ENCODE measurements at regions not wholly inside any gene's neighbourhood (a gene's known extent, or its start where the extent isn't known, plus 50 kb on each side); places are given as distances from the start of the nearest gene placed in this dataset.
"Not testable (repeated sequence)": the region's sequence is repeated elsewhere in the genome, so short reads cannot be mapped to it uniquely, and the experiment has no call there.

DNA sequence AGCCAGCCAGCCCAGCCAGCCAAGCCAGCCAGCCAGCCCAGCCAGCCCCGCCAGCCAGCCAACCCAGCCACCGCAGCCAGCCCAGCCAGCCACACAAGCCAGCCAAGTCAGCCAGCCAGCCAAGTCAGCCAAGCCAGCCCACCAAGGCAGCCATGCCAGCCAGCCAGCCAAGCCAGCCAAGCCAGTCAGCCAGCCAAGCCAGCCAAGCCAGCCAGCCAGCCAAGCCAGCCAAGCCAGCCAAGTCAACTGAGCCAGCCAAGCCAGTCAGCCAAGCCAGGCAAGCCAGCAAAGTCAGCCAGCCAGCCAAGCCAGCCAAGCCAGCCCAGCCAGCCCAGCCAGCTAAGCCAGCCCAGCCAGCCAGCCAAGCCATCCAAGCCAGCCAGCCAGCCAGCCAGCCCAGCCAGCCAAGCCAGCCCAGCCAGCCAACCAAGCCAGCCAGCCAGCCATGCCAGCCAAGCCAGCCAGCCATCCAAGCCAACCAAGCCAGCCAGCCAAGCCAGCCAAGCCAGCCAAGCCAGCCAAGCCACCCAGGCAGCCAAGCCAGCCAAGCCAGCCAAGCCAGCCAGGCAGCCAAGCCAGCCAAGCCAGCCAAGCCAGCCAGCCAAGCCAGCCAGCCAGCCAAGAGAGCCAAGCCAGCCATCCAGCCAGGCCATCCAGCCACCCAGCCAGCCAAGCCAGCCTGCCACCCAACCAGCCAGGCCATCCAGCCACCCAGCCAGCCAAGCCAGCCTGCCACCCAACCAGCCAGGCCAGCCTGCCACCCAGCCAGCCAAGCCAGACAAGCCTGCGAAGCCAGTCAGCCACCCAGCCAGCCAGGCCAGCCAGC lies 329.9 kb upstream of the PLGLB2 start:
- in situ Hi-C loops (cut with HindIII; ENCODE audit: low sequenced_read_pairs); DNase-seq (ENCODE audit: low spot score): not testable (repeated sequence)

DNA sequence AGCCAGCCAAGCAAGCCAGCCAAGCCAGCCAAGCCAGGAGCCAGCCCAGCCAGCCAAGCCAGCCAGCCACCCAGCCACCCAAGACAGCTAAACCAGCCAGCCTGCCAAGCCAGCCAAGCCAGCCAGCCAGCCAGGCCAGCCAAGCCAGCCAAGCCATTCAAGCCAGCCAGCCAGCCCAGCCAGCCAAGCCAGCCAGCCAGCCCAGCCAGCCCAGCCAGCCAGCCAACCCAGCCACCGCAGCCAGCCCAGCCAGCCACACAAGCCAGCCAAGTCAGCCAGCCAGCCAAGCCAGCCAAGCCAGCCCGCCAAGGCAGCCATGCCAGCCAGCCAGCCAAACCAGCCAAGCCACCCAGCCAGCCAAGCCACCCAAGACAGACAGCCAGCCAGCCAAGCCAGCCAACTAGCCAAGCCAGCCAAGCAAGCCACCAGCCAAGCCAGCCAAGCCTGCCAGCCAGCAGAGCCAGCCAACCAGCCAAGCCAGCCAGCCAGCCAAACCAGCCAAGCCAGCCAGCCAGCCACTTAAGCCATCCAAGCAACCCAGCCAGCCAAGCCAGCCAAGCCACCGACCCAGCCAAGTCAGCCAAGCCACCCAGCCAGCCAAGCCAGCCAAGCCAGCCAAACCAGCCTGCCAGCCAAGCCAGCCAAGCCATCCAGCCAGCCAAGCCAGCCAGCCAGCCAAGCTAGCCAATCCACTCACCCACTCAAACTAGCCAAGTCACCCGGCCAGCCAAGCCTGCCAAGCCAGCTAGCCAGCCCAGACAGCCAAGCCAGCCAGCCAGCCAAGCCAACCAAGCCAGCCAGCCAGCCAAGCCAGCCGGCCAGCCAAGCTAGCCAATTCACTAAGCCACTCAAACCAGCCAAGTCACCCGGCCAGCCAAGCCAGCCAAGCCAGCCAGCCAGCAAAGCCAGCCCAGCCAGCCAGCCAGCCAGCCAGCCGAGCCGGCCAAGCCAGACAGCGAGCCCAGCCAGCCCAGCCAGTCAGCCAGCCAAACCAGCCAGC lies 328.8 kb upstream of the PLGLB2 start:
- in situ Hi-C loops (cut with HindIII; ENCODE audit: low sequenced_read_pairs); DNase-seq (ENCODE audit: low spot score): not testable (repeated sequence)

DNA sequence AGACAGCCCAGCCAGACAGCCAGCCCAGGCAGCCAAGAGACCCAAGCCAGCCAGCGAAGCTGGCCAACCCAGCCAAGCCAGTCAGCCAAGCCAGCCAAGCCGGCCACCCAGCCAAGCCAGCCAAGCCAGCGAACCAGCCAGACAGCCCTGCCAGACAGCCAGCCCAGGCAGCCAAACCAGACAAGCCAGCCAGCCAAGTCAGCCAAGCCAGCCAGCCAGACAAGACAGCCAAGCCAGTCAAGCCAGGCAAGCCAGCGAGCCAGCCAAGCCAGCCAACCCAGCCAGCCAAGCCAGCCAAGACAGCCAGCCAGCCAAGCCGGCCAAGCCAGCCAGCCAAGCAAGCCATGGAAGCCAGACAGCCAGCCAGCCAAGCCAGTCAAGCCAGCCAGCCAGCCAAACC lies 327.9 kb upstream of the PLGLB2 start:
- in situ Hi-C loops (cut with HindIII; ENCODE audit: low sequenced_read_pairs); DNase-seq (ENCODE audit: low spot score): not testable (repeated sequence)

DNA sequence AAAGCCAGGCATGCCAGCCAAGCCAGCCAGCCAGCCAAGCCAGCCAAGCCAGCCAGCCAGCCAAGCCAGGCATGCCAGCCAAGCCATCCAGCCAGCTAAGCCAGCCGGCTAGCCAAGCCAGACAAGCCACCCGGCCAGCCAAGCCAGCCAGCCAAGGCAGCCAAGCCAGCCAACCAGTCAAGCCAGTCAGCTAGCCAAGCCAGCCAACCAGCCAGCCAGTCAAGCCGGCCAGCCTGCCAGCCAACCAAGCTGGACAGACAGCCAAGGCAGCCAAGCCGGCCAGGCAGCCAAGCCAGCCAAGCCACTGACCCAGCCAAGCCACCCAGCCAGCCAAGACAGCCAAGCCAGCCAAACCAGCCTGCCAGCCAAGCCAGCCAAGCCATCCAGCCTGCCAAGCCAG lies 326.9 kb upstream of the PLGLB2 start:
- in situ Hi-C loops (cut with HindIII; ENCODE audit: low sequenced_read_pairs); DNase-seq (ENCODE audit: low spot score): not testable (repeated sequence)

DNA sequence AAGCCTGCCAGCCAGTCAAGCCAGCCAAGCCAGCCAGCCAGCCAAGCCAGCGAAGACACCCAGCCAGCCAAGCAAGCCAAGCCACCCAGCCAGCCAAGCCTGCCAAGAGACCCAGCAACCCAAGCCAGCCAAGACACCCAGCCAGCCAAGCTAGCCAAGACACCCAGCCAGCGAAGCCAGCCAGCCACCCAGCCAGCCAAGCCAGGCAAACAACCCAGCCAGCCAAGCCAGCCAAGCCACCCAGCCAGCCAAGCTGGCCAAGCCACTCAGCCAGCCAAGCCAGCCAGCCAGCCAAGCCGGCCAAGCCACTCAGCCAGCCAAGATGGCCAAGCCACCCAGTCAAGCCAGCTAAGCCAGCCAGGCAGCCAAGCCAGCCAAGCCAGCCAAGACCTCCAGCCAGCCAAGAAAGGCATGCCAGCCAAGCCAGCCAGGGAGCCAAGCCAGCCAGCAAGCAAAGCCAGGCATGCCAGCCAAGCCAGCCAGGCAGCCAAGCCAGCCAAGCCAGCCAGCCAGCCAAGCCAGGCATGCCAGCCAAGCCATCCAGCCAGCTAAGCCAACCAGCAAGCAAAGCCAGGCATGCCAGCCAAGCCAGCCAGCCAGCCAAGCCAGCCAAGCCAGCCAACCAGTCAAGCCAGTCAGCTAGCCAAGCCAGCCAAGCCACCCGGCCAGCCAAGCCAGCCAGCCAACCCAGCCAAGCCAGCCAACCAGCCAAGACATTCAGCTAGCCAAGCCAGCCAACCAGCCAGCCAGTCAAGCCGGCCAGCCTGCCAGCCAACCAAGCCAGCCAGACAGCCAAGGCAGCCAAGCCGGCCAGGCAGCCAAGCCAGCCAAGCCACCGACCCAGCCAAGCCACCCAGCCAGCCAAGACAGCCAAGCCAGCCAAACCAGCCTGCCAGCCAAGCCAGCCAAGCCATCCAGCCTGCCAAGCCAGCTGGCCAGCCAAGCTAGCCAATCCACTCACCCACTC lies 323.8 kb upstream of the PLGLB2 start:
- in situ Hi-C loops (cut with HindIII; ENCODE audit: low sequenced_read_pairs); DNase-seq (ENCODE audit: low spot score): not testable (repeated sequence)

DNA sequence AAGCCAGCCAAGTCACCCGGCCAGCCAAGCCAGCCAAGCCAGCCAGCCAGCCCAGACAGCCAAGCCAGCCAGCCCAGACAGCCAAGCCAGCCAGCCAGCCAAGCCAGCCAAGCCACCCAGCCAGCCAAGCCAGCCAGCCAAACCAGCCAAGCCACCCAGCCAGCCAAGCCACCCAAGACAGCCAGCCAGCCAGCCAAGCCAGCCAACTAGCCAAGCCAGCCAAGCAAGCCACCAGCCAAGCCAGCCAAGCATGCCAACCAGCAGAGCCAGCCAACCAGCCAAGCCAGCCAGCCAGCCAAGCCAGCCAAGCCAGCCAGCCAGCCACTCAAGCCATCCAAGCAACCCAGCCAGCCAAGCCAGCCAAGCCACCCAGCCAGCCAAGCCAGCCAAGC lies 323.1 kb upstream of the PLGLB2 start:
- DNase-seq (ENCODE audit: low spot score); in situ Hi-C loops (cut with HindIII; ENCODE audit: low sequenced_read_pairs): not testable (repeated sequence)

DNA sequence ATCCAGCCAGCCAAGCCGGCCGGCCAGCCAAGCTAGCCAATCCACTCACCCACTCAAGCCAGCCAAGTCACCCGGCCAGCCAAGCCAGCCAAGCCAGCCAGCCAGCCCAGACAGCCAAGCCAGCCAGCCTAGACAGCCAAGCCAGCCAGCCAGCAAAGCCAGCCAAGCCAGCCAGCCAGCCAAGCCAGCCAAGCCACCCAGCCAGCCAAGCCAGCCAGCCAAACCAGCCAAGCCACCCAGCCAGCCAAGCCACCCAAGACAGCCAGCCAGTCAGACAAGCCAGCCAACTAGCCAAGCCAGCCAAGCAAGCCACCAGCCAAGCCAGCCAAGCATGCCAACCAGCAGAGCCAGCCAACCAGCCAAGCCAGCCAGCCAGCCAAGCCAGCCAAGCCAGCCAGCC lies 322.7 kb upstream of the PLGLB2 start:
- DNase-seq (ENCODE audit: low spot score); in situ Hi-C loops (cut with HindIII; ENCODE audit: low sequenced_read_pairs): not testable (repeated sequence)

DNA sequence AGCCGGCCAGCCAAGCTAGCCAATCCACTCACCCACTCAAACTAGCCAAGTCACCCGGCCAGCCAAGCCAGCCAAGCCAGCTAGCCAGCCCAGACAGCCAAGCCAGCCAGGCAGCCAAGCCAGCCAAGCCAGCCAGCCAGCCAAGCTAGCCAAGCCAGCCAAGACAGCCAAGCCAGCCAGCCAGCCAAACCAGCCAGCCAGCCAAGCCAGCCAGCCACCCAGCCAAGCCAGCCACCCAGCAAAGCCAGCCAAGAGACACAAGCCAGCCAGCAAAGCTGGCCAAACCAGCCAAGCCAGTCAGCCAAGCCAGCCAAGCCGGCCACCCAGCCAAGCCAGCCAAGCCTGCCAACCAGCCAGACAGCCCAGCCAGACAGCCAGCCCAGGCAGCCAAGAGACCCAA lies 322.2 kb upstream of the PLGLB2 start:
- DNase-seq (ENCODE audit: low spot score); in situ Hi-C loops (cut with HindIII; ENCODE audit: low sequenced_read_pairs): not testable (repeated sequence)

DNA sequence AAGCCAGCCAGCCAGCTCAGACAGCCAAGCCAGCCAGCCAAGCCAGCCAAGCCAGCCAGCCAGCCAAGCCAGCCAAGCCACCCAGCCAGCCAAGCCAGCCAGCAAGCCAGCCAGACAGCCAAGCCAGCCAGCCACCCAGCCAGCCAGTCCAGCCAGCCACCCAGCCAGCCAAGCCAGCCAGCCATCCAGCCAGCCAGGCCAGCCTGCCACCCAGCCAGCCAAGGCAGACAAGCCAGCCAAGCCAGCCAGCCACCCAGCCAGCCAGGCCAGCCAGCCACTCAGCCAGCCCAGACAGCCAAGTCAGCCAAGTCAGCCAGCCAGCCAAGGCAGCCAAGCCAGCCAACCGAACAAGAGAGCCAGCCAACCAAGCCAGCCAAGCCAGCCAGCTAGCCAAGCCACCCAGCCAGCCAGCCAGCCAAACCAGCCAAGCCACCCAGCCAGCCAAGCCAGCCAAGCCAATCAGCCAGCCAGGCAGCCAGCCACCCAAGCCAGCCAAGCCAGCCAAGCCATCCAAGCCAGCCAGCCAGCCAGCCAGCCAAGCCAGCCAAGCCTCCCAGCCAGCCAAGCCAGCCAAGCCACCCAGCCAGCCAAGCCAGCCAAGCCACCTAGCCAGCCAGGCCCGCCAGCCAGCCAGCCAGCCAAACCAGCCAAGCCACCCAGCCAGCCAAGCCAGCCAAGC lies 319.3 kb upstream of the PLGLB2 start:
- DNase-seq (ENCODE audit: low spot score); in situ Hi-C loops (cut with HindIII; ENCODE audit: low sequenced_read_pairs): not testable (repeated sequence)

DNA sequence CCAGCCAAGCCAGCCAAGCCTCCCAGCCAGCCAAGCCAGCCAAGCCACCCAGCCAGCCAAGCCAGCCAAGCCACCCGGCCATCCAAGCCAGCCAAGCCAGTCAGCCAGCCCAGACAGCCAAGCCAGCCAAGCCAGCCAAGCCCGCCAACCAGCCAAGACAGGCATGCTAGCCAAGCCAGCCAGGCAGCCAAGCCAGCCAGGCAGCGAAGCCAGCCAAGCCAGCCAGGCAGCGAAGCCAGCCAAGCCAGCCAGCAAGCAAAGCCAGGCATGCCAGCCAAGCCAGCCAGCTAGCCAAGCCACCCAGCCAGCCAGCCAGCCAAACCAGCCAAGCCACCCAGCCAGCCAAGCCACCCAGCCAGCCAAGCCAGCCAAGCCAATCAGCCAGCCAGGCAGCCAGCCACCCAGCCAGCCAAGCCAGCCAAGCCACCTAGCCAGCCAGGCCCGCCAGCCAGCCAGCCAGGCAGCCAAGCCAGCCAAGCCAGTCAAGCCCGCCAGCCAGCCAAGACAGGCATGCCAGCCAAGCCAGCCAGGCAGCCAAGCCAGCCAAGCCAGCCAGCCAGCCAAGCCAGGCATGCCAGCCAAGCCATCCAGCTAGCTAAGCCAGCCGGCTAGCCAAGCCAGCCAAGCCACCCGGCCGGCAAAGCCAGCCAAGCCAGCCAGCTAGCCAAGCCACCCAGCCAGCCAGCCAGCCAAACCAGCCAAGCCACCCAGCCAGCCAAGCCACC lies 318.5 kb upstream of the PLGLB2 start:
- in situ Hi-C loops (cut with HindIII; ENCODE audit: low sequenced_read_pairs) = not testable (repeated sequence)

DNA sequence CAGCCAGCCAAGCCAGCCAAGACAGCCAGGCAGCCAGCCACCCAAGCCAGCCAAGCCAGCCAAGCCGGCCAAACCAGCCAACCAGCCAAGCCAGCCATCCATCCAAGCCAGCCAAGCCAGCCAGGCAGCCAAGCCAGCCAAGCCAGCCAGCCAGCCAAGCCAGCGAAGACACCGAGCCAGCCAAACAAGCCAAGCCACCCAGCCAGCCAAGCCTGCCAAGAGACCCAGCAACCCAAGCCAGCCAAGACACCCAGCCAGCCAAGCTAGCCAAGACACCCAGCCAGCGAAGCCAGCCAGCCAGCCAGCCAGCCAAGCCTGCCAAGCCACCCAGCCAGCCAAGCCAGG lies 318.0 kb upstream of the PLGLB2 start:
- in situ Hi-C loops (cut with HindIII; ENCODE audit: low sequenced_read_pairs); DNase-seq (ENCODE audit: low spot score): not testable (repeated sequence)

More for the DNA sequence above, 318.5 kb upstream of the PLGLB2 start:
- not testable (repeated sequence) for DNase-seq (ENCODE audit: low spot score)

DNA sequence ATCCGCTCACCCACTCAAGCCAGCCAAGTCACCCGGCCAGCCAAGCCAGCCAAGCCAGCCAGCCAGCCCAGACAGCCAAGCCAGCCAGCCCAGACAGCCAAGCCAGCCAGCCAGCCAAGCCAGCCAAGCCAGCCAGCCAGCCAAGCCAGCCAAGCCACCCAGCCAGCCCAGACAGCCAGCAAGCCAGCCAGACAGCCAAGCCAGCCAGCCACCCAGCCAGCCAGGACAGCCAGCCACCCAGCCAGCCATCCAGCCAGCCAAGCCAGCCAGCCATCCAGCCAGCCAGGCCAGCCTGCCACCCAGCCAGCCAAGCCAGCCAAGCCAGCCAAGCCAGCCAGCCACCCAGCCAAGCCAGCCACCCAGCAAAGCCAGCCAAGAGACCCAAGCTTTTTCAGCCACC lies 316.8 kb upstream of the PLGLB2 start:
- in situ Hi-C loops (cut with HindIII; ENCODE audit: low sequenced_read_pairs); DNase-seq (ENCODE audit: low spot score): not testable (repeated sequence)

DNA sequence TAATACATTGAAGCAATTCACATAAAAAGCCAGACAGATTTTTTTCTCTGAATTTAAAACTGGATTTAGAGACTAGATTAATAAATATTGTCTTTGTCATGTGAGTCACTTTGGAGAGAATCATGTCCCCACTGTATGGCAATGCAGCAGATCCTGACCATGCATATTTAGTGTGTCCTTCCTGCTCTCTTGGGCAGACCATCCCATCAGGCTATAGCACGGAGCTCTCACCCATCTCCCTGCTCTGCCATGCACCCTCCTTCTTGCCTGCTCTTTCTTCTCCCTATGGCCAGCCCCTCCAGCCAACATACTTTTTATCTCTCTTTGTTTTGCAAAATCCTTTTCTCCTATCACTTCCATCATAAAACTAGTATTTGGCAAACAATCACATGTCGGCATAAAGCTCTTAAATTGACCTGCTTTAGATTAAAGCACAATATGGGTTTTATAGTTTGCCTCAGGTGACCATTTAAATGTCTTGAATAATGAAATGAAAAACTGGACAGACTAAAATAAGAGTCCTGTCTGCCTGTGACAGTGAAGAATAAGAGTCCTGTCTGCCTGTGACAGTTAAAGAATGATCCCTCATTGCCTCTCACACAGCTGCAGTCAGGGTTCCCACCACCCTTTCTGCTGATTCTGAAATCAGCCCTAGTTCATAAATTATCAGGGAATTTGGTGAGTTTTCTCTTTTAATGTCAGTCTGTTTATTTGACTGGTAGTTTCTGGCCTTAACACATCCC lies 315.0 kb upstream of the PLGLB2 start:
- DNase-seq (ENCODE audit: low spot score); in situ Hi-C loops (cut with HindIII; ENCODE audit: low sequenced_read_pairs): not testable (repeated sequence)

DNA sequence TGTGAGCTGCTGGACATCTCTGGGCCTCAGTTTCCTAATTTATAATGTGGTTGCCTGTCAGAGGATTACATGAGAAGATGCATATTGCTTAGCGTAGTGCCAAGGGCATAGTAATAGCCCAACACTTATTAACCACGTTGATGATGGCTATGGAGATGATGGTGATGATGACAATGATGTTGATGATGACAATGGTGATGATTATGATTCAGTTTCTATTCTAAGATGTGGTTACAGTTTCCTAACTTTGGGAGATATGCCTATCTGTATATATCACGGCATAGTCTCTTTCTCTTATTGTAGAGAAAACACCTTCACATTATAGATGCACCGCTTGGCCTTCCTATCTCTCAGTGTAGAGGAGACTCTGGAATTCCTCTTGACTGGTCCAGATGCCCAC lies 311.9 kb upstream of the PLGLB2 start:
- in situ Hi-C loops (cut with HindIII; ENCODE audit: low sequenced_read_pairs); DNase-seq (ENCODE audit: low spot score): not testable (repeated sequence)

DNA sequence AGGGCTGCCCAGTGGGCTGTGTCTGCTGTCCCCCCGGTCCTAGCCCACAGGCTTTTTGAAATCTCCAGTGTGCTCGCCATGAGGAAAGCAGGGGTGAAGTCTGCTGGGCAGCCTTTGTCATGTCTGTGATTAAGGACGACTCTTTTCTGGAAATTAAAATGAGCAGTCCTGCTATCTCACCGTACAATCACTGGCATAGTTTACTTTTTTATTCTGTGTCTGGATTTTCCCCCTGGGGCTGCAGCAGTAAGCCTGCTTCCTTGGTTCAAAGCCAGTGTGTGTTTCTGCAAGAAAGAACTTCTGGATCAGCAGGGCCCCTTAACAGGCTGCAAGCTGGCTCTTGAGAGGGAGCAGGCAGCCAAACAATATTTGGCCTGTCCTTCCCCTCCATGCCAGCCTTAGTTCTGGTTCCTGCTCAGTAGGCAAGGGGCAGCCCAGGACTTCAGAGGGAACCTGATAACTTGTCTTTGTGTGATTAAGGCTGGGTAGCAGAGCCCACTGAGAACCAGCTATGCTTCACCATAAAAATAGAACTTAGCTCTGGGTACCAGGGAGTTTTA lies 310.1 kb upstream of the PLGLB2 start:
- in situ Hi-C loops (cut with HindIII; ENCODE audit: low sequenced_read_pairs); DNase-seq (ENCODE audit: low spot score): not testable (repeated sequence)

DNA sequence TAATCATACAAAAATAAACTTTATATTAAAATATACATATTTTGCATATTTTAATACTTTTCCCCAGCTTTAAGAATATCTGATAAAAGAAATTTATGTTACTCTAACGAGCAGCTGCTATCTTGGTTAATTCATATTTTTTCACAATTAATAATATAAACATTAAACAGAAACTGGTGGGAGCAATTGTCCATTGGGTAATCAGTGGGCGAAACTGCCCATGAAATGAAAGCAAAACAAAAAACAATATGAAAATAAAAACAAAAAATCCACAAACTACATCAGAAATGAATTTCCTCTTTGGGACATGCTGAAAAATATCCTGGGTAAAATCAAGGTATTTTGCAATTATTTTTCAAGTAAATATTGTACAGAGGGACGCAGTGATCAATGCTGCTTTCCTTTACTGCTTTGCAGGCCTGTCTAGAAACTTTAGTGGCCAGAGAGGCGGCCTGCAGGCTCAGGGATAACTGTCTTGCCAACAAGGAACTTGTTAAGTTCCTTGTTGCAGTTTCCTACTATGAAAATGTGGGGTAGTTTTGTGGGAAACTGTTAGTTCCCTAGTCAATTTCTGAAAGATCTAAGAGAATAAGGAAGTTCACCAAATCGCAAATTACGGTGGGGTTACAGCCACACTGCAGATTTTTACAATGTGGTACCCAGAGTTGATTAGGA lies 309.0 kb upstream of the PLGLB2 start:
- DNase-seq (ENCODE audit: low spot score); in situ Hi-C loops (cut with HindIII; ENCODE audit: low sequenced_read_pairs): not testable (repeated sequence)
